GM21717 (cell line): ENCODE measurements at regions not wholly inside any gene's neighbourhood (a gene's known extent, or its start where the extent isn't known, plus 50 kb on each side); places are given as distances from the start of the nearest gene placed in this dataset.

Experiments used
- ATAC-seq: cut with Tn5 transposase; IDR thresholded peaks from one replicate; pipeline ENCODE4 v1.9.1; 2021; ENCODE audit warnings: mild to moderate bottlenecking, moderate library complexity; ENCODE audit not compliant: unreplicated experiment

GRCh38 chrX:39808471-39808917 is 289.3 kb downstream of the BCOR start:
- ATAC-seq, result no peak

- ATAC-seq, result no peak
Observed at GRCh38 chrX:39809331-39809730, 288.4 kb downstream of the BCOR start.

- no peak for ATAC-seq
Observed at GRCh38 chrX:39810901-39811300, 286.9 kb downstream of the BCOR start.

GRCh38 chrX:39811376-39811775 is 286.4 kb downstream of the BCOR start:
- no peak for ATAC-seq

GRCh38 chrX:39813631-39814277 is 284.0 kb downstream of the BCOR start:
- no peak for ATAC-seq

GRCh38 chrX:39814391-39814790 is 283.4 kb downstream of the BCOR start:
- no peak for ATAC-seq

- ATAC-seq, result peak; percentile 73
Observed at GRCh38 chrX:39815631-39816030, 282.1 kb downstream of the BCOR start.

GRCh38 chrX:39816871-39817731 is 280.7 kb downstream of the BCOR start:
- ATAC-seq, result no peak

GRCh38 chrX:39817754-39818470 is 279.8 kb downstream of the BCOR start:
- no peak for ATAC-seq

GRCh38 chrX:39818750-39819149 is 279.0 kb downstream of the BCOR start:
- no peak for ATAC-seq

GRCh38 chrX:39819921-39820849 is 277.6 kb downstream of the BCOR start:
- ATAC-seq, result no peak

GRCh38 chrX:39820938-39821708 is 276.6 kb downstream of the BCOR start:
- no peak for ATAC-seq

- ATAC-seq, result no peak
Observed at GRCh38 chrX:39821709-39822095, 276.1 kb downstream of the BCOR start.

GRCh38 chrX:39822133-39822748 is 275.5 kb downstream of the BCOR start:
- no peak for ATAC-seq

GRCh38 chrX:39823424-39823823 is 274.3 kb downstream of the BCOR start:
- no peak for ATAC-seq

GRCh38 chrX:39823854-39824253 is 273.9 kb downstream of the BCOR start:
- ATAC-seq, result no peak

GRCh38 chrX:39826813-39827543 is 270.8 kb downstream of the BCOR start:
- ATAC-seq, result no peak

GRCh38 chrX:39827951-39828350 is 269.8 kb downstream of the BCOR start:
- ATAC-seq, result peak; percentile 66

- ATAC-seq, result no peak
Observed at GRCh38 chrX:39828971-39829370, 268.8 kb downstream of the BCOR start.
